Neural cell (in vitro differentiated cells): ENCODE measurements at regions not wholly inside any gene's neighbourhood (a gene's known extent, or its start where the extent isn't known, plus 50 kb on each side); places are given as distances from the start of the nearest gene placed in this dataset.

Experiments used
- H2AFZ ChIP-seq: fragments of 200-600, 300-800 bp; sonication (generic), shearing (Covaris generic); 2 replicates; pipeline ENCODE4 v1.6.0; 2014; ENCODE audit warnings: low read depth, mild to moderate bottlenecking, antibody characterized with exemption, low read length, moderate library complexity
- H3F3A ChIP-seq: fragments of 200-600 bp; shearing (Covaris generic); 2 replicates; pipeline ENCODE4 v1.6.1; 2016; ENCODE audit warnings: mild to moderate bottlenecking, moderate library complexity, mixed read lengths, antibody characterized with exemption, low read length; ENCODE audit not compliant: insufficient read depth, poor library complexity, severe bottlenecking
- H3K27ac ChIP-seq: fragments of 200-600, 300-800 bp; sonication (generic), shearing (Covaris generic); 2 replicates; pipeline ENCODE4 v1.5.1; 2014; ENCODE audit warnings: mild to moderate bottlenecking, low read length, moderate library complexity
- H3K27me3 ChIP-seq: fragments of 300-800, 200-600 bp; sonication (generic), shearing (Covaris generic); 2 replicates; pipeline ENCODE4 v1.6.0; 2014; ENCODE audit warnings: mild to moderate bottlenecking, low read depth, low read length, moderate library complexity; ENCODE audit not compliant: insufficient read depth
- H3K36me3 ChIP-seq: fragments of 300-800, 200-600 bp; sonication (generic), shearing (Covaris generic); 2 replicates; pipeline ENCODE4 v1.5.1; 2014; ENCODE audit warnings: mild to moderate bottlenecking, antibody characterized with exemption, low read length, moderate library complexity; ENCODE audit not compliant: insufficient read depth
- H3K4me2 ChIP-seq: fragments of 300-800, 200-600 bp; sonication (generic), shearing (Covaris generic); 2 replicates; pipeline ENCODE4 v1.6.0; 2014; ENCODE audit warnings: mild to moderate bottlenecking, low read length
- H3K4me3 ChIP-seq: fragments of 300-800, 200-600 bp; sonication (generic), shearing (Covaris generic); 2 replicates; pipeline ENCODE4 v1.5.1; 2014; ENCODE audit warnings: mild to moderate bottlenecking, low read length, moderate library complexity
- H3K79me2 ChIP-seq: fragments of 200-600 bp; shearing (Covaris generic); replicated peaks from 2 replicates; pipeline ENCODE4 v1.6.0; 2014; ENCODE audit warnings: mild to moderate bottlenecking, low read length, moderate library complexity; ENCODE audit not compliant: insufficient read depth
- H3K9ac ChIP-seq: fragments of 300-800, 200-600 bp; sonication (generic), shearing (Covaris generic); 2 replicates; pipeline ENCODE4 v1.6.1; 2016; ENCODE audit warnings: mild to moderate bottlenecking, low read length, mixed read lengths
- H3K9me2 ChIP-seq: fragments of 200-600 bp; shearing (Covaris generic); 2 replicates; pipeline ENCODE4 v1.6.1; 2016; ENCODE audit warnings: mild to moderate bottlenecking, low read length, mixed read lengths; ENCODE audit not compliant: insufficient read depth
- H3K9me3 ChIP-seq: fragments of 200-600, 300-800 bp; sonication (generic), shearing (Covaris generic); 2 replicates; pipeline ENCODE4 v1.6.1; 2016; ENCODE audit warnings: mild to moderate bottlenecking, mixed run types, low read length, moderate library complexity, mixed read lengths
- H4K20me1 ChIP-seq: fragments of 200-600 bp; shearing (Covaris generic); 2 replicates; pipeline ENCODE4 v1.6.1; 2016; ENCODE audit warnings: mild to moderate bottlenecking, mixed run types; ENCODE audit not compliant: insufficient read depth
- CTCF ChIP-seq: fragments of 450-650 bp; IDR thresholded peaks from 2 replicates; pipeline ENCODE4 v1.5.1; 2014; ENCODE audit warnings: antibody characterized with exemption, mild to moderate bottlenecking, moderate library complexity; ENCODE audit not compliant: poor library complexity, severe bottlenecking
- EP300 ChIP-seq: fragments of 450-650 bp; conservative IDR thresholded peaks from 2 replicates; pipeline ENCODE4 v1.6.1; 2014; ENCODE audit warnings: antibody characterized with exemption, mild to moderate bottlenecking, moderate library complexity; ENCODE audit not compliant: poor library complexity, severe bottlenecking
- EZH2 ChIP-seq: fragments of 200-600, 300-800 bp; shearing (Covaris generic), sonication (generic); IDR thresholded peaks from 2 replicates; pipeline ENCODE4 v1.6.1; 2014; ENCODE audit warnings: antibody characterized with exemption, low read length, borderline replicate concordance, mild to moderate bottlenecking; ENCODE audit not compliant: insufficient read depth, poor library complexity, severe bottlenecking
- MXI1 ChIP-seq: fragments of 450-650 bp; conservative IDR thresholded peaks from 2 replicates; pipeline ENCODE4 v1.6.1; 2014; ENCODE audit warnings: antibody characterized with exemption, mild to moderate bottlenecking; ENCODE audit not compliant: poor library complexity, severe bottlenecking
- POLR2AphosphoS5 ChIP-seq: IDR thresholded peaks from 2 replicates; pipeline ENCODE4 v1.6.1; 2012
- RAD21 ChIP-seq: fragments of 450-650 bp; conservative IDR thresholded peaks from 2 replicates; pipeline ENCODE4 v1.6.1; 2014; ENCODE audit warnings: antibody characterized with exemption, mild to moderate bottlenecking, moderate library complexity
- REST ChIP-seq: IDR thresholded peaks from 2 replicates; pipeline ENCODE4 v1.6.1; 2012; ENCODE audit warnings: borderline replicate concordance
- SMC3 ChIP-seq: fragments of 450-650 bp; conservative IDR thresholded peaks from 2 replicates; pipeline ENCODE4 v1.6.1; 2014; ENCODE audit warnings: antibody characterized with exemption, mild to moderate bottlenecking, moderate library complexity; ENCODE audit not compliant: poor library complexity
- TAF1 ChIP-seq: IDR thresholded peaks from 2 replicates; pipeline ENCODE4 v1.6.1; 2012; ENCODE audit warnings: low read depth

GRCh38 chr10:7505196-7505595 is 94.4 kb upstream of the SFMBT2 start:
- no peak overlapping the region for H3K9ac ChIP-seq
- no peaks in the 10 kb centered on the region for H3F3A ChIP-seq
- H3K9me2 ChIP-seq, result no peaks in the 10 kb centered on the region
- H3K36me3 ChIP-seq, result no peaks in the 10 kb centered on the region
- H2AFZ ChIP-seq, result no peak overlapping the region
- H3K27me3 ChIP-seq, result no peaks in the 10 kb centered on the region
- H3K4me2 ChIP-seq, result no peak overlapping the region
- TF ChIP-seq POLR2AphosphoS5 (no peak), TAF1 (no peak), EZH2 (no peak), REST (no peak), CTCF (no peak), MXI1 (no peak), SMC3 (no peak), EP300 (no peak), RAD21 (no peak)
- no peaks in the 10 kb centered on the region for H3K79me2 ChIP-seq
- no peak overlapping the region for H3K27ac ChIP-seq
- H3K9me3 ChIP-seq, result no peaks in the 10 kb centered on the region
- H4K20me1 ChIP-seq, result no peaks in the 10 kb centered on the region
- no peak overlapping the region for H3K4me3 ChIP-seq

GRCh38 chr10:7503190-7503589 is 92.4 kb upstream of the SFMBT2 start:
- no peak overlapping the region for H3K4me3 ChIP-seq
- H2AFZ ChIP-seq, result no peak overlapping the region
- H3K9me3 ChIP-seq, result no peaks in the 10 kb centered on the region
- no peaks in the 10 kb centered on the region for H3F3A ChIP-seq
- H3K4me2 ChIP-seq, result no peak overlapping the region
- H3K79me2 ChIP-seq, result no peaks in the 10 kb centered on the region
- no peak overlapping the region for H3K9ac ChIP-seq
- H3K27ac ChIP-seq, result no peak overlapping the region
- H3K36me3 ChIP-seq, result no peaks in the 10 kb centered on the region
- no peaks in the 10 kb centered on the region for H3K9me2 ChIP-seq
- H3K27me3 ChIP-seq, result no peaks in the 10 kb centered on the region
- TF ChIP-seq EZH2, result no peak
- no peak for TF ChIP-seq POLR2AphosphoS5
- no peak for TF ChIP-seq TAF1
- TF ChIP-seq CTCF, result no peak
- no peak for TF ChIP-seq RAD21
- TF ChIP-seq MXI1, result no peak
- TF ChIP-seq SMC3, result no peak
- no peaks in the 10 kb centered on the region for H4K20me1 ChIP-seq
